ENCODE measurements at regions not wholly inside any gene's neighbourhood (a gene's known extent, or its start where the extent isn't known, plus 50 kb on each side); places are given as distances from the start of the nearest gene placed in this dataset.
"Not testable (repeated sequence)": the region's sequence is repeated elsewhere in the genome, so short reads cannot be mapped to it uniquely, and the experiment has no call there.

- WGBS, 3 donors, result 16 to 36% (median 20%) methylated on average over 1 of the region's 1 CpG
- no peaks in the 10 kb centered on the region for H3K4me1 ChIP-seq (ENCODE audit: insufficient read depth)
These were observed 1001.7 kb upstream of the GYPC start for GRCh38 chr2:125654226-125654625.

GRCh38 chr2:125656190-125656589, 999.8 kb upstream of the GYPC start:
- DNase-seq, result no peak
- 43 to 57% (median 44%) methylated on average over 1 of the region's 1 CpG for WGBS, 3 donors
- no peak for TF ChIP-seq EP300 (IDR thresholded peaks at IDR 0.05)
- TF ChIP-seq POLR2A (IDR thresholded peaks at IDR 0.05), result no peak
- no peak for TF ChIP-seq CTCF (IDR thresholded peaks at IDR 0.05)
- Histone ChIP-seq H3K27ac (no peak overlapping the region), H3K4me1 (ENCODE audit: insufficient read depth) (no peaks in the 10 kb centered on the region), H3K9me3 (no peaks in the 10 kb centered on the region), H3K27me3 (no peaks in the 10 kb centered on the region), H3K36me3 (no peaks in the 10 kb centered on the region), H3K4me3 (no peak overlapping the region)
- intact Hi-C loops (cut with DNase I), result no loop called here

More at GRCh38 chr2:125654226-125654625, 1001.7 kb upstream of the GYPC start:
- Histone ChIP-seq H3K4me3 (no peak overlapping the region), H3K36me3 (no peaks in the 10 kb centered on the region), H3K27me3 (no peaks in the 10 kb centered on the region), H3K27ac (no peak overlapping the region), H3K9me3 (no peaks in the 10 kb centered on the region)
- intact Hi-C loops (cut with DNase I), result no loop called here
- TF ChIP-seq POLR2A (IDR thresholded peaks at IDR 0.05) (no peak), CTCF (IDR thresholded peaks at IDR 0.05) (no peak), EP300 (IDR thresholded peaks at IDR 0.05) (no peak)
- no peak for DNase-seq

- intact Hi-C loops (cut with DNase I), result no loop called here
- Histone ChIP-seq H3K27ac (no peak overlapping the region), H3K4me1 (ENCODE audit: insufficient read depth) (no peaks in the 10 kb centered on the region), H3K9me3 (no peaks in the 10 kb centered on the region), H3K4me3 (no peak overlapping the region), H3K27me3 (no peaks in the 10 kb centered on the region), H3K36me3 (no peaks in the 10 kb centered on the region)
- no peak for TF ChIP-seq CTCF (IDR thresholded peaks at IDR 0.05)
- TF ChIP-seq EP300 (IDR thresholded peaks at IDR 0.05), result no peak
- no peak for TF ChIP-seq POLR2A (IDR thresholded peaks at IDR 0.05)
- DNase-seq, result no peak
- 79 to 83% (median 83%) methylated on average over 5 of the region's 5 CpGs for WGBS, 3 donors
These were observed 997.4 kb upstream of the GYPC start for GRCh38 chr2:125658583-125658982.

- H3K9me3 ChIP-seq; H3K4me1 ChIP-seq (ENCODE audit: insufficient read depth); H3K27ac ChIP-seq; H3K27me3 ChIP-seq; H3K36me3 ChIP-seq; intact Hi-C loops (cut with DNase I); DNase-seq; H3K4me3 ChIP-seq: not testable (repeated sequence)
- WGBS, 3 donors, result 43 to 70% (median 54%) methylated on average over 1 of the region's 1 CpG
These were observed 995.6 kb upstream of the GYPC start for GRCh38 chr2:125660369-125660768.

- 71 to 95% (median 76%) methylated on average over 3 of the region's 3 CpGs for WGBS, 3 donors
- intact Hi-C loops (cut with DNase I), result no loop called here
- H3K4me3 ChIP-seq, result no peak overlapping the region
These were observed 988.3 kb upstream of the GYPC start for GRCh38 chr2:125667630-125668029.

More at GRCh38 chr2:125667630-125668029, 988.3 kb upstream of the GYPC start:
- DNase-seq, result no peak
- no peaks in the 10 kb centered on the region for H3K27me3 ChIP-seq
- H3K4me1 ChIP-seq (ENCODE audit: insufficient read depth), result no peaks in the 10 kb centered on the region
- H3K27ac ChIP-seq, result no peak overlapping the region
- H3K9me3 ChIP-seq, result no peaks in the 10 kb centered on the region
- no peaks in the 10 kb centered on the region for H3K36me3 ChIP-seq
- TF ChIP-seq EP300 (IDR thresholded peaks at IDR 0.05), result no peak
- TF ChIP-seq POLR2A (IDR thresholded peaks at IDR 0.05), result no peak
- no peak for TF ChIP-seq CTCF (IDR thresholded peaks at IDR 0.05)
